CD8-positive, alpha-beta memory T cell (primary cell): ENCODE measurements at regions not wholly inside any gene's neighbourhood (a gene's known extent, or its start where the extent isn't known, plus 50 kb on each side); places are given as distances from the start of the nearest gene placed in this dataset.
"Not testable (repeated sequence)": the region's sequence is repeated elsewhere in the genome, so short reads cannot be mapped to it uniquely, and the experiment has no call there.

ENCODE experiments used
- CTCF ChIA-PET: fragments of 350-600 bp; sonication (Branson Sonifier 250); formaldehyde crosslinking; loops from one replicate; lab custom pipeline; 2021; ENCODE audit warnings: antibody characterized with exemption; lab: Charles Lee
- POLR2A ChIA-PET: fragments of 350-600 bp; sonication (Branson Sonifier 250); formaldehyde crosslinking; loops from one replicate; lab custom pipeline; 2021; ENCODE audit warnings: antibody characterized with exemption; lab: Charles Lee
- DNase-seq, 5 donors: peaks; one replicate each; pipeline versions ENCODE4 v3.0.0 to v3.0.0-alpha.2; 2020 to 2022; ENCODE audit warnings: mixed read lengths in 1 of 5
- H3K27ac ChIP-seq: one replicate; pipeline ENCODE4 v1.7.0; 2013; ENCODE audit warnings: low read depth, mild to moderate bottlenecking, low read length, moderate library complexity
- H3K27me3 ChIP-seq: 2 replicates; pipeline ENCODE4 v1.7.0; 2013; ENCODE audit warnings: low read length, mild to moderate bottlenecking; ENCODE audit not compliant: insufficient read depth, poor library complexity, severe bottlenecking
- H3K36me3 ChIP-seq: 2 replicates; pipeline ENCODE4 v1.7.0; 2013; ENCODE audit warnings: mild to moderate bottlenecking, low read length, moderate library complexity; ENCODE audit not compliant: insufficient read depth
- H3K4me1 ChIP-seq: 2 replicates; pipeline ENCODE4 v1.7.0; 2013; ENCODE audit warnings: mild to moderate bottlenecking, low read length, moderate library complexity; ENCODE audit not compliant: insufficient read depth
- H3K4me3 ChIP-seq: 2 replicates; pipeline ENCODE4 v1.7.0; 2013; ENCODE audit warnings: mild to moderate bottlenecking, low read length
- H3K9me3 ChIP-seq: 2 replicates; pipeline ENCODE4 v1.7.0; 2013; ENCODE audit warnings: mild to moderate bottlenecking, low read length
- H3K27ac Mint-ChIP-seq, 8 donors: one replicate each; pipeline ENCODE4 v1.8.0; 2020 to 2021; ENCODE audit warnings: mixed read lengths in 8 of 8, mild to moderate bottlenecking in 6 of 8, inconsistent platforms in 3 of 8, moderate library complexity in 3 of 8
- H3K27me3 Mint-ChIP-seq, 2 donors: one replicate each; pipeline ENCODE4 v1.8.0; 2020 to 2021; ENCODE audit warnings: mixed read lengths in 2 of 2, mild to moderate bottlenecking in 1 of 2, moderate library complexity in 1 of 2
- H3K36me3 Mint-ChIP-seq, 3 donors: one replicate each; pipeline ENCODE4 v1.8.0; 2020 to 2021; ENCODE audit warnings: mixed read lengths in 3 of 3, inconsistent platforms in 1 of 3, mild to moderate bottlenecking in 1 of 3
- H3K4me1 Mint-ChIP-seq, 3 donors: one replicate each; pipeline ENCODE4 v1.8.0; 2020 to 2021; ENCODE audit warnings: mixed read lengths in 3 of 3, inconsistent platforms in 1 of 3, mild to moderate bottlenecking in 1 of 3
- H3K4me3 Mint-ChIP-seq, 7 donors: one replicate each; pipeline ENCODE4 v1.8.0; 2020 to 2021; ENCODE audit warnings: mixed read lengths in 7 of 7, mild to moderate bottlenecking in 6 of 7, moderate library complexity in 4 of 7, inconsistent platforms in 2 of 7
- H3K9me3 Mint-ChIP-seq, 5 donors: one replicate each; pipeline ENCODE4 v1.8.0; 2020 to 2022; ENCODE audit warnings: mixed read lengths in 5 of 5, mild to moderate bottlenecking in 3 of 5, moderate library complexity in 2 of 5, inconsistent platforms in 1 of 5

DNA sequence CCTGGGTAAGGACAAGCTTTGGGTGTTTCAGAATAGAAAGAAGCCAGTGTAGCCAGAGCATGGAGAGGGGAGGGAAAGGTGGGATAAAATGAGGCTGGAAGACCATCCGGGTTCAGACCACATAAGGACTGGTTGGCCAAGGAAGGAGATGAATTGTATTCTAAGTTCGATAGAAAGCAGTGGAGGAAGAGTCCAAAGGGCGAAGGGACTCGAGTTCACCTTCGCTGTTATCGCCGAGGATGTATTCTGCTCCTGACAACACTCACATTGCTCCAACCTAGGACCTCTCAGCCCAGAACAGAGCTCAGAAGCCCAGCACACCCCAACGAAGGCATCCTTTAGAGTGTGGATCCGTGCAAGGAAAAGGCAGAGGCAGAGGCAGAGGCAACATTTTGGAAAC is 133.1 kb upstream of the EPB41L4A start:
- no peaks in the 10 kb centered on the region for H3K9me3 ChIP-seq
- H3K27ac ChIP-seq: no peak overlapping the region
- peaks cover 3 to 8% of the 10 kb centered on the region in 2 donors for H3K27me3 Mint-ChIP-seq
- no peaks in the 10 kb centered on the region for H3K36me3 ChIP-seq
- peak overlapping the region in 2 of 8 donors; percentile 19 to 39 for H3K27ac Mint-ChIP-seq
- DNase-seq: no peak
- no peaks in the 10 kb centered on the region for H3K9me3 Mint-ChIP-seq
- no peak overlapping the region for H3K4me3 Mint-ChIP-seq
- no peaks in the 10 kb centered on the region for H3K27me3 ChIP-seq
- CTCF ChIA-PET: interaction anchor here (1.2 to 5.9 kb wide), 5 partner anchors 53 to 301 kb away, joined by 3 to 59 read pairs (median 5); no protein-coding TSS in a partner anchor
- H3K4me3 ChIP-seq: no peak overlapping the region
- H3K4me1 ChIP-seq: no peaks in the 10 kb centered on the region
- no peaks in the 10 kb centered on the region for H3K36me3 Mint-ChIP-seq
- H3K4me1 Mint-ChIP-seq: peaks cover 0 to 10% (median 0%) of the 10 kb centered on the region in 3 donors
- POLR2A ChIA-PET: interaction anchor here (0.7 kb wide), 1 partner anchor 83 kb away, joined by 3 read pairs; no protein-coding TSS in a partner anchor

DNA sequence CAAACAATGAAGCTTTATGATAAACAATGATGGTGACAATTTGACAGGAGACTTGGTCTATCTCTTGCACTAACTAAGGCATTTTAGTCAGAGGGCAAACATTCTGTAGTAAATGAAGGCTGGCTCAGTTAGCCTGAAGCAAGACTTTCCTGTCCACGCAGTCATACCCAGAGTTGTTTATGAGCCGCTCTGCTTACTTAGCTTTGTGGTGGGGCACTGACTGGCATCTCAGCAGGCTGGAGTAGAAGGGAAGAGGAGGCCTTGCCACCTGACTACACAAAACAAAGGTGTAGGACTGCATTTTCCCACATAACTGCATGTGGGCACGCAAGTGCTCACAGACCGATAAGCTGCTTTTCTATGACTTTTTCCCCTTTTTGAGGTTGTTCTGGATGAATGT is 133.7 kb upstream of the EPB41L4A start:
- peaks cover 3 to 5% of the 10 kb centered on the region in 2 donors for H3K27me3 Mint-ChIP-seq
- H3K4me1 ChIP-seq: no peaks in the 10 kb centered on the region
- H3K9me3 Mint-ChIP-seq: no peaks in the 10 kb centered on the region
- no peaks in the 10 kb centered on the region for H3K27me3 ChIP-seq
- no peak overlapping the region for H3K27ac Mint-ChIP-seq
- no peaks in the 10 kb centered on the region for H3K9me3 ChIP-seq
- POLR2A ChIA-PET: no interaction called here
- CTCF ChIA-PET: interaction anchor here (1.2 to 5.9 kb wide), 4 partner anchors 52 to 213 kb away, joined by 3 to 59 read pairs (median 8); no protein-coding TSS in a partner anchor
- no peaks in the 10 kb centered on the region for H3K36me3 ChIP-seq
- H3K4me3 ChIP-seq: no peak overlapping the region
- H3K4me3 Mint-ChIP-seq: no peak overlapping the region
- H3K27ac ChIP-seq: no peak overlapping the region
- H3K4me1 Mint-ChIP-seq: peaks cover 0 to 10% (median 0%) of the 10 kb centered on the region in 3 donors
- no peak for DNase-seq
- H3K36me3 Mint-ChIP-seq: no peaks in the 10 kb centered on the region

DNA sequence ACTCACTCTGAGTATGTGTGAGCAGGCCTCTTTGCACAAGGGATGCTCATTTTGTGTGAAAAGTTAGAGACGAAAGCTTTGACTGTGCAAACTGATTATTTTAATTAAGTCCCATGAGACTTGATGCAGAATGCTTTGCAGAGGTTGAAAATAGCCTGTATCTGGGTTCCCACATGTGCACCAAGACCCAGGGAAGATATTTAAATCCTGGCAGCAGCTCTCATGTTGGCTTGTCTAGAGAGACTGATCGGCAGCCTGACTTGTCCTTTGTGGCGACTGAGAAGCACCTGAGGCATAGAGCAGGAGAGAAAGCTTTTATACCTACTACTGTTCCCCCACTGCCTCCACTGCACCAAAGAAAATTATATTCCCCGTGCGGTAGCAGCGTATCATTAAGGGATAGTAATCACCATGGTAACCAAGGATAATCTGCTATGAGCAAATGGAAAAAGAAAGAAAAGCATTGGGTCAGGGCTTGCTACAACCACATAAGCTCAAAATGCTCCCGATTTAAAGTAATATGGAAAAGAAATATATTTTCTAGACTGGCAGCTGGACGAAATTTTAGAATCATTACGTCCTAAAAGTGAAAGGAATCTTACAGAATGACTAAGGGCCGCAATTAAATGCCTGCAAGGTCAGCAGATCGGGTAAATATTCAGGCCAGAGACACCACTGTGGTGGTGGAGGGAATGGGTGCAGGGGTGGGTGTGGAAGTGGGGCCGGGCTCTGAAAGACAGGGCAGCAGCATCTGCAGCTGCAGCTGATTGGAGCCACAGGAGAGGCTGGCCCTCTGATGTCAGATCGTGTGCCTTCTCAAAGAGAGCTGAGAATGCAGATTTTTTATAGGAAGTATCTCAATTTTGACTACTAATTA is 135.3 kb upstream of the EPB41L4A start:
- Mint-ChIP-seq H3K4me3 (no peak overlapping the region), H3K36me3 (no peaks in the 10 kb centered on the region), H3K27ac (peak overlapping the region in 1 of 8 donors; percentile 49), H3K27me3 (peaks cover 3 to 4% of the 10 kb centered on the region in 2 donors), H3K4me1 (peaks cover 0 to 10% (median 0%) of the 10 kb centered on the region in 3 donors), H3K9me3 (no peaks in the 10 kb centered on the region)
- POLR2A ChIA-PET: no interaction called here
- no peaks in the 10 kb centered on the region for H3K27me3 ChIP-seq
- H3K27ac ChIP-seq: no peak overlapping the region
- no peak for DNase-seq
- no peaks in the 10 kb centered on the region for H3K4me1 ChIP-seq
- no peaks in the 10 kb centered on the region for H3K9me3 ChIP-seq
- no peak overlapping the region for H3K4me3 ChIP-seq
- H3K36me3 ChIP-seq: no peaks in the 10 kb centered on the region
- CTCF ChIA-PET: interaction anchor here (1.1 to 5.9 kb wide), 4 partner anchors 8 to 204 kb away, joined by 3 to 59 read pairs (median 6); no protein-coding TSS in a partner anchor

DNA sequence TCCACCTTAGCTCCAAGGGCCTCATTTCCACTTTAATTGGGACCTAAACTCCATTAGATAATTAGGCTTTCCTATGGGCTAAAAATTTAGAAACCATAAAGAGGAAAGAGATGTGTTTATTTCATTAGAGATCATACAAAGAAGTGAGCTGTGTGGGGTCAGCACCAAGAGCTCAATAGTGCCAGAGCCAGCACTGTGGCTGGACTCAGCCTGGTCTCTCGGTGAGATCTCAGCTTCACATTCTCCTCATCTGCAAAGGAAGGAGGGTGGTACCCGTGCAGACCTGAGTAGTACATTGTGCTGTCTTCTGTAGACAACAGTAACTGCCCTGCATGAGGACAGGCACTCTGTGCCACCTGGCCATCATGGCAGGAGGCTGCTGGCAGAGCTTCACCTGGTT is 136.1 kb upstream of the EPB41L4A start:
- H3K27ac Mint-ChIP-seq: no peak overlapping the region
- Histone ChIP-seq H3K36me3 (no peaks in the 10 kb centered on the region), H3K27ac (no peak overlapping the region), H3K9me3 (no peaks in the 10 kb centered on the region), H3K27me3 (no peaks in the 10 kb centered on the region), H3K4me1 (no peaks in the 10 kb centered on the region), H3K4me3 (no peak overlapping the region)
- H3K4me3 Mint-ChIP-seq: no peak overlapping the region
- peaks cover 3 to 4% of the 10 kb centered on the region in 2 donors for H3K27me3 Mint-ChIP-seq
- ChIA-PET POLR2A (no interaction called here), CTCF (interaction anchor here (1.1 to 5.9 kb wide), 4 partner anchors 9 to 203 kb away, joined by 3 to 59 read pairs (median 6); no protein-coding TSS in a partner anchor)
- no peak for DNase-seq
- no peaks in the 10 kb centered on the region for H3K9me3 Mint-ChIP-seq
- no peaks in the 10 kb centered on the region for H3K36me3 Mint-ChIP-seq
- H3K4me1 Mint-ChIP-seq: peaks cover 0 to 10% (median 0%) of the 10 kb centered on the region in 3 donors

DNA sequence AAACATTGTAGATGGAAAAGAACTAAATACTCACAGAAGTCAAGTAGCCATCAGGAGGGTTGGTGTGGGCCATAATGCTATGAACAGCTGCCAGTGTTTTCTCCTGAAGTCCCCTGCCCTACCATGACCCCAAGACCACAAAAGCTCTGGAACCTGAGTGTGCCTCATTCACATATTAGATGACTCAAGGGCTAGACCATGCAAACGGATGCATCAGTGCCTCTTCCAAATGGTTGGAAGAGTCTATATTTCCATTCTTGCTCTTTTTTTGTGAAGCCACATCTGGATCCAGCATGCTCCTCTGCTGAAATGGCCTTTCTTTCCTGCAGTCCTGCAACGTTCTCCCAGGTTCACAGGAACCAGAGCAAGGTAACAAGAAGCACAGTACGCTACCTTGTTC is 136.6 kb upstream of the EPB41L4A start:
- DNase-seq: no peak
- Histone ChIP-seq H3K4me1 (no peaks in the 10 kb centered on the region), H3K9me3 (no peaks in the 10 kb centered on the region), H3K36me3 (no peaks in the 10 kb centered on the region), H3K27ac (no peak overlapping the region), H3K4me3 (no peak overlapping the region), H3K27me3 (no peaks in the 10 kb centered on the region)
- no peak overlapping the region for H3K27ac Mint-ChIP-seq
- H3K27me3 Mint-ChIP-seq: peaks cover 3 to 4% of the 10 kb centered on the region in 2 donors
- POLR2A ChIA-PET: no interaction called here
- no peaks in the 10 kb centered on the region for H3K9me3 Mint-ChIP-seq
- no peak overlapping the region for H3K4me3 Mint-ChIP-seq
- CTCF ChIA-PET: interaction anchor here (1.0 to 5.9 kb wide), 5 partner anchors 10 to 203 kb away, joined by 3 to 59 read pairs (median 5); no protein-coding TSS in a partner anchor
- no peaks in the 10 kb centered on the region for H3K36me3 Mint-ChIP-seq
- H3K4me1 Mint-ChIP-seq: peaks cover 0 to 10% (median 0%) of the 10 kb centered on the region in 3 donors

DNA sequence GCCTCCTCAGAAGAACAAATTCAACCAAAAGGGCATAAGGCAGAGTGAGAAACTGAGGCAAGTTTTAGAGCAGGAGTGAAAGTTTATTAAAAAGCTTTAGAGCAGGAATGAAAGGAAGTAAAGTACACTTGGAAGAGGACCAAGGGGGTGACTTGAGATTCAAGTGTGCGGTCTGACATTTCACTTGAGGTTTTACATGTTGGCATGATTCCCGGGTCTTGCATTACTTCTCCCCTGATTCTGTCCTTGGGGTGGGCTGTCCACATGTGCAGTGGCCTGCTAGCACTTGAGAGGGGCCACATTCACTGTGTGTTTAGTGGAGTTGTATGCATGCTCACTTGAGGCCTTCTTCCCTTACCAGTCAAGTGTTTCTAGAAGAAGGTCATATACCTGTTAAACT is 140.4 kb upstream of the EPB41L4A start:
- H3K4me1 ChIP-seq, H3K4me3 ChIP-seq, H3K36me3 Mint-ChIP-seq, H3K36me3 ChIP-seq, H3K27me3 ChIP-seq, H3K9me3 ChIP-seq, H3K4me3 Mint-ChIP-seq, H3K27ac ChIP-seq, H3K27me3 Mint-ChIP-seq, CTCF ChIA-PET, POLR2A ChIA-PET, DNase-seq, H3K4me1 Mint-ChIP-seq: not testable (repeated sequence)
- Mint-ChIP-seq H3K27ac (peak overlapping the region in 2 of 8 donors; percentile 21 to 31), H3K9me3 (peaks cover 5 to 13% (median 8%) of the 10 kb centered on the region in 5 donors)

DNA sequence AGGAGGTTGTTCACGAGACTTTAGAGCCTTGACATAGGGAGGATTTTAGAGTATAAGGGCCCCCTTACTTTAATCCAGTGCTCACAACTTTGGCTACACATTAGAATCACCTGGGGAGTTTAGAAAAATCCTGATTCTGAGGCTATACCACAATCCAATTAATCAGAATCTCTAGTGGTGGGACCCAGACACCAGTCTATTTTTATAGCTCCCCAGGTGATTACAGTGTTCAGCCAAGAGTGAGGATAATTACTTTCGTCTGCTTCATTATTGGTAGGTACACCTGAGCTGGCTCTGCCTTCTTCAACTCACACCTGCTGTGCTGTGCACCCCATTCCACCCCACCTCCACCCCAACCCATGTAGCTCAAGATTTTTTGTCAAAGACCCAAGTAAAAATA is 141.3 kb upstream of the EPB41L4A start:
- Mint-ChIP-seq H3K27ac (no peak overlapping the region), H3K4me1 (no peaks in the 10 kb centered on the region), H3K36me3 (peaks cover 0 to 10% (median 0%) of the 10 kb centered on the region in 3 donors), H3K27me3 (peaks cover 2 to 8% of the 10 kb centered on the region in 2 donors), H3K9me3 (peaks cover 7 to 18% (median 12%) of the 10 kb centered on the region in 5 donors), H3K4me3 (no peak overlapping the region)
- POLR2A ChIA-PET: no interaction called here
- no peaks in the 10 kb centered on the region for H3K4me1 ChIP-seq
- CTCF ChIA-PET: interaction anchor here (0.7 kb wide), 1 partner anchor 9 kb away, joined by 3 read pairs; no protein-coding TSS in a partner anchor
- H3K4me3 ChIP-seq: no peak overlapping the region
- H3K27ac ChIP-seq: no peak overlapping the region
- no peaks in the 10 kb centered on the region for H3K36me3 ChIP-seq
- H3K27me3 ChIP-seq: no peaks in the 10 kb centered on the region
- H3K9me3 ChIP-seq: no peaks in the 10 kb centered on the region
- DNase-seq: no peak
